Muscle of leg (tissue), 3 donors: ENCODE measurements at regions not wholly inside any gene's neighbourhood (a gene's known extent, or its start where the extent isn't known, plus 50 kb on each side); places are given as distances from the start of the nearest gene placed in this dataset.

ENCODE experiments used
- DNase-seq: peaks from one replicate; pipeline ENCODE4 v3.0.0; 2013
- H3K27ac ChIP-seq: one replicate; pipeline ENCODE4 v1.5.1; 2013; ENCODE audit warnings: mild to moderate bottlenecking, low read length, control low read depth
- H3K27me3 ChIP-seq: one replicate; pipeline ENCODE4 v1.6.1; 2013; ENCODE audit warnings: low read length; ENCODE audit not compliant: control insufficient read depth, insufficient read depth
- H3K36me3 ChIP-seq: one replicate; pipeline ENCODE4 v1.6.1; 2013; ENCODE audit warnings: low read length; ENCODE audit not compliant: control insufficient read depth, insufficient read depth
- H3K4me1 ChIP-seq: one replicate; pipeline ENCODE4 v1.6.1; 2013; ENCODE audit warnings: low read length; ENCODE audit not compliant: control insufficient read depth, insufficient read depth
- H3K4me3 ChIP-seq: one replicate; pipeline ENCODE4 v1.5.1; 2013; ENCODE audit warnings: low read length, control low read depth
- H3K9me3 ChIP-seq: replicated peaks from 2 replicates; pipeline ENCODE4 v1.6.1; 2013; ENCODE audit warnings: low read depth, low read length; ENCODE audit not compliant: control insufficient read depth
- WGBS: methylation state at CpG from one replicate; pipeline ENCODE4 v1.1.5; 2013; ENCODE audit warnings: missing lambda C conversion rate; ENCODE audit not compliant: insufficient coverage; 5-methylcytosine and 5-hydroxymethylcytosine counted together

DNA sequence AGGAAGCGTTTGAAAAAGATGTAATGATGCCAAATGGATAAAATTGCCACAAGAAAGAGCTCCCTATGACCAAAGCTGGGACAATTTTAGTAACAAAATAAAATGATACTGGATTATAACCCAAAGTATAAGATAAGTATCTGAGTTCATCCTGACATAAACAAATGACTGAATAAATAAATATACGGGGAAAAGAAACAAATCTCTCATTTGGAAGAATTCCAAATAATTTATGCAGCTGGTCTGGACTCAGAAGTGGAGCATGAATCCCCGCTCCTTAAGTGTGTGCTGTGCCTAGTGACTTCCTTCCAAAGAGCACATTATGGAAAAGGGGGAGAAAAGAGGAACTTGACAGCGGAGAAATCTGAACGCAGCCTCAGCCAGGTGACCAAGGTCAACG is 186.2 kb downstream of the RAMP3 start:
- H3K36me3 ChIP-seq = no peaks in the 10 kb centered on the region
- H3K4me3 ChIP-seq = no peak overlapping the region
- H3K4me1 ChIP-seq = peaks cover 4% of the 10 kb centered on the region
- H3K27me3 ChIP-seq = peaks cover 2% of the 10 kb centered on the region
- 17% methylated on average over 3 of the region's 6 CpGs for WGBS
- H3K9me3 ChIP-seq = no peaks in the 10 kb centered on the region
- peak; percentile 73 for DNase-seq
- H3K27ac ChIP-seq = no peak overlapping the region

GRCh38 chr7:45347804-45348203 is 190.2 kb downstream of the RAMP3 start:
- Histone ChIP-seq H3K4me3 (no peak overlapping the region), H3K36me3 (no peaks in the 10 kb centered on the region), H3K9me3 (no peaks in the 10 kb centered on the region), H3K4me1 (peaks cover 4% of the 10 kb centered on the region), H3K27me3 (peaks cover 2% of the 10 kb centered on the region), H3K27ac (no peak overlapping the region)
- WGBS = 67% methylated on average over 1 of the region's 2 CpGs
- peak; percentile 40 for DNase-seq

GRCh38 chr7:45349090-45349489 is 191.5 kb downstream of the RAMP3 start:
- Histone ChIP-seq H3K36me3 (no peaks in the 10 kb centered on the region), H3K4me3 (no peak overlapping the region), H3K4me1 (peaks cover 4% of the 10 kb centered on the region), H3K27ac (no peak overlapping the region), H3K9me3 (no peaks in the 10 kb centered on the region), H3K27me3 (peaks cover 2% of the 10 kb centered on the region)
- DNase-seq = no peak
- WGBS = 100% methylated on average over 2 of the region's 4 CpGs

DNA sequence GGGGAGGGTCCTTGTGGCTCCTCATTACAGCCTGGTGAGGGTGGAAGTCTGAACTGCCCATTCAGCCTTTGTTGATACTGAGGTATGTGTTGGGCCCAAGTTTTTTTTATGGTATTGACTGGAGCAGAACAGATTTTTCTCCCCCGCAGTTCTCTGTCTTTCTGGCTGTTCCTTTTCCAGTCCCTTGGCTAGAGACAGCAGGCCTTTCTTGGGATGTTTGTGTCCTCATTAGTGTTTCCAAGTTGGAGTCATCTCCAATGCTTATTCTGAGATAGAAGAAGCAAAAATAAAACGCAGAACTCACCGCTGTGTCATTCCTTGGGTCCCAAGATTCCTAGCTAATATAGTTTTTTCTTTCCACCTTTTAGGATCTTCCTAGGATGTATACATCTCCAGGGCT is 193.3 kb downstream of the RAMP3 start:
- H3K4me3 ChIP-seq = no peak overlapping the region
- H3K27ac ChIP-seq = no peak overlapping the region
- DNase-seq = peak; percentile 67
- peaks cover 4% of the 10 kb centered on the region for H3K4me1 ChIP-seq
- no peaks in the 10 kb centered on the region for H3K36me3 ChIP-seq
- WGBS = no CpG with 5 or more reads among the region's 3 CpGs
- H3K27me3 ChIP-seq = peaks cover 2% of the 10 kb centered on the region
- no peaks in the 10 kb centered on the region for H3K9me3 ChIP-seq

DNA sequence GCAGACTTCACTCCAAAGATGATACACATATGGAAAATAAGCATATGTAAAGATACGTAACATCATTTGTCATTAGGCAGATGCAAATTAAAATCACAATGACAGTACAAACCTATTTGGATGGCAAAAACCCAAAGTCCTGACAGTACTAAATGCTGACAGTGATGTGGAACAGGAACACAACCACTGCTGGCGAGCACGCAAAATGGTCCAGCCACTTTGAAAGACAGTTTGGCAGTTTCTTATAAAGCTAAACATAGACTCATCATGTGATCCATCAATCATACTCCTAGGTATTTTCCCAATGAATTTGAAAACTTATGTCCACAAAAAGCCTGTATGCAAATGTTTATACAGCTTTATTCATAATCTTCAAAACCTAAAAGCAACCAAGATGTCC is 200.7 kb downstream of the RAMP3 start:
- WGBS = 100% methylated on average over 2 of the region's 3 CpGs
- DNase-seq = no peak
- H3K36me3 ChIP-seq = no peaks in the 10 kb centered on the region
- no peaks in the 10 kb centered on the region for H3K9me3 ChIP-seq
- H3K4me3 ChIP-seq = no peak overlapping the region
- no peaks in the 10 kb centered on the region for H3K4me1 ChIP-seq
- H3K27me3 ChIP-seq = no peaks in the 10 kb centered on the region
- no peak overlapping the region for H3K27ac ChIP-seq

- WGBS = no CpG with 5 or more reads among the region's 1 CpG
These were observed 201.7 kb downstream of the RAMP3 start for GRCh38 chr7:45359250-45359649.

DNA sequence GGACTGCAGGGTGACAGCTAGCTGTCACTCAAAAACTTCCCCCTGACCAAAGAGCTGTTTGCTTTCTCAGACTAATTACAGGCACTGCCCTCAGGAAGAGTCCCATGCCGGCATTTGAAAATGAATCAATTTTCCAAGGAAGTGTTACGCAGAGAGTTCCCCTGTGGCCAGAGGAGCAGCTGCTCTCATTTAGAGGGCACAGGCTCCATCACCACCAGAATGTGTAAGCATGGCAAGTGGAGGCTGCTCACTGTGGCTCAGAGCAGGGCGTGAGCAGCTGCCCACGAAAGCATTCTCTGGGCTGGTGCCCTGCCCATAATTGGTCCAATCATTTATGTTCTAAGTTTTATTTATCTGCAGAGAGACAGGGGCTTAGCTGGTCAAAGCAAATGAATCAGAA is 202.2 kb downstream of the RAMP3 start:
- no peaks in the 10 kb centered on the region for H3K36me3 ChIP-seq
- H3K4me1 ChIP-seq = no peaks in the 10 kb centered on the region
- no peak overlapping the region for H3K4me3 ChIP-seq
- WGBS = no CpG with 5 or more reads among the region's 4 CpGs
- H3K9me3 ChIP-seq = no peaks in the 10 kb centered on the region
- no peak for DNase-seq
- H3K27me3 ChIP-seq = no peaks in the 10 kb centered on the region
- H3K27ac ChIP-seq = no peak overlapping the region

More at GRCh38 chr7:45359250-45359649, 201.7 kb downstream of the RAMP3 start:
- no peak for DNase-seq
- no peaks in the 10 kb centered on the region for H3K36me3 ChIP-seq
- H3K27me3 ChIP-seq = no peaks in the 10 kb centered on the region
- H3K9me3 ChIP-seq = no peaks in the 10 kb centered on the region
- H3K4me1 ChIP-seq = no peaks in the 10 kb centered on the region
- H3K4me3 ChIP-seq = no peak overlapping the region
- no peak overlapping the region for H3K27ac ChIP-seq

DNA sequence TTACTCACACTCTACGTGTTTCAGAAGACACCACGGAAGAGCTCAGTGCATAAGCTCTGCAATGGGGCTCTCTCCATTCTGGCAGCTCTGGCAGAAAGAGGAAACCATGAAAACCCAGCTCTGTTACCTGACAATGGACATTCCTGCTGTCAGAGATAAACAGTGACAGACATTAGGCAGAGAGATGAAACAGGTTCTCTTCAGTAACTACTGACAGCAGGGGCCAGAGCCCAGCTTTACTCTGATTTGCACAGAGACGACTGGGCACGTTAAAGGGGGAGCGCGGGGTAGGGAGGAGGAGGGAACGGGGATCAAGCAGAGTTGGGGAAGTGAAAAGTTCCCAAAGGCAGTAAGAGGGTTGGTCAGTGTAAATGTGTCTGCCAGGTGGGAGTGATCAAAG is 206.1 kb downstream of the RAMP3 start:
- Histone ChIP-seq H3K9me3 (no peaks in the 10 kb centered on the region), H3K27ac (no peak overlapping the region), H3K36me3 (no peaks in the 10 kb centered on the region), H3K27me3 (no peaks in the 10 kb centered on the region), H3K4me3 (no peak overlapping the region), H3K4me1 (no peaks in the 10 kb centered on the region)
- DNase-seq = no peak
- 42% methylated on average over 7 of the region's 7 CpGs for WGBS

GRCh38 chr7:45365341-45365740 is 207.8 kb downstream of the RAMP3 start:
- no peaks in the 10 kb centered on the region for H3K9me3 ChIP-seq
- H3K27ac ChIP-seq = no peak overlapping the region
- no peaks in the 10 kb centered on the region for H3K36me3 ChIP-seq
- 57% methylated on average over 1 of the region's 4 CpGs for WGBS
- no peak overlapping the region for H3K4me3 ChIP-seq
- DNase-seq = no peak
- no peaks in the 10 kb centered on the region for H3K4me1 ChIP-seq
- H3K27me3 ChIP-seq = no peaks in the 10 kb centered on the region

GRCh38 chr7:45366475-45366874 is 207.7 kb upstream of the ADCY1 start:
- no peaks in the 10 kb centered on the region for H3K36me3 ChIP-seq
- no peaks in the 10 kb centered on the region for H3K27me3 ChIP-seq
- DNase-seq = no peak
- no peaks in the 10 kb centered on the region for H3K4me1 ChIP-seq
- 63% methylated on average over 3 of the region's 3 CpGs for WGBS
- H3K9me3 ChIP-seq = no peaks in the 10 kb centered on the region
- no peak overlapping the region for H3K27ac ChIP-seq
- no peak overlapping the region for H3K4me3 ChIP-seq

DNA sequence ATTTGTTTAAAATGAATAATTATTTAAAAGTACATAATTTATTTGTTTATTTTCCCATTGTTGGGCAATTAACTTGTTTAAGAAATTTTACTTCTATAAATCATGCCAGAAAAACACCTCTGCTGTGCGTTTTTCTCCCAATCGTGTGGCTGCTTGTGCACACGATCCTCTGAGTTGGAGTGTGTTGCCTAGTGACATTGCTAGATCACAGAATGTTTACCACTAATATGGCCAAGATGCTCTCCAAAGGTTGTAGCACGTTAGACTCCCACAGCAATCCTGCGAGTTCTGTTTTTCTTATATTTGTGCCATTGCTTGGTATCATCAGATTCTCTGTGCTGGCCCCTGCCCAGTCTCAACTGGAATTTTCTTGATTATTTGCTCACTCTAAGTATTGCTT is 207.1 kb upstream of the ADCY1 start:
- Histone ChIP-seq H3K36me3 (no peaks in the 10 kb centered on the region), H3K27ac (no peak overlapping the region), H3K4me3 (no peak overlapping the region), H3K9me3 (no peaks in the 10 kb centered on the region), H3K27me3 (no peaks in the 10 kb centered on the region), H3K4me1 (no peaks in the 10 kb centered on the region)
- peak; percentile 63 for DNase-seq
- WGBS = no CpG with 5 or more reads among the region's 5 CpGs
